HEK293 (cell line): ENCODE measurements at regions not wholly inside any gene's neighbourhood (a gene's known extent, or its start where the extent isn't known, plus 50 kb on each side); places are given as distances from the start of the nearest gene placed in this dataset.

Experiments
- CTCF ChIA-PET: fragments of 350-600 bp; formaldehyde crosslinking; extraction: SDS; loops from one replicate; lab custom pipeline; 2021; ENCODE audit warnings: antibody characterized with exemption; lab: Yijun Ruan, JAX
- POLR2A ChIA-PET: fragments of 300-600 bp; formaldehyde crosslinking; extraction: SDS; loops from one replicate; lab custom pipeline; 2020; ENCODE audit warnings: antibody characterized with exemption, inconsistent platforms; lab: Yijun Ruan, JAX
- H3K27ac ChIP-seq: fragments of 200-500 bp; sonication (Bioruptor generic); 2 replicates; pipeline ENCODE4 v1.5.1; 2014; ENCODE audit warnings: low read depth, low read length, control low read depth, inconsistent platforms; ENCODE audit errors: extremely low read depth
- H3K36me3 ChIP-seq, 2 experiments: fragments of 200-500 bp in 1 of 2; sonication (Bioruptor generic) in 1 of 2; 1 replicate in 1 of 2; 2 replicates in 1 of 2; pipeline ENCODE4 v1.5.1; 2014 to 2017; ENCODE audit warnings: inconsistent platforms in 2 of 2, low read length in 2 of 2; ENCODE audit not compliant: control insufficient read depth in 2 of 2, insufficient read depth in 1 of 2
- H3K4me1 ChIP-seq: fragments of 200-500 bp; sonication (Bioruptor generic); 2 replicates; pipeline ENCODE4 v1.5.1; 2014; ENCODE audit warnings: mild to moderate bottlenecking, low read length, inconsistent platforms; ENCODE audit not compliant: control insufficient read depth, insufficient read depth
- H3K4me3 ChIP-seq: 2 replicates; pipeline ENCODE4 v1.5.1; 2011; ENCODE audit warnings: low read depth, mild to moderate bottlenecking, control low read depth, low read length, moderate library complexity
- H3K9me3 ChIP-seq: fragments of 200-500 bp; sonication (Bioruptor generic); 2 replicates; pipeline ENCODE4 v1.5.1; 2014; ENCODE audit warnings: low read depth, low read length, inconsistent platforms; ENCODE audit not compliant: control insufficient read depth, insufficient read depth
- FEZF1 ChIP-seq: fragments of 450-650 bp; formaldehyde crosslinking; IDR thresholded peaks from 2 replicates; pipeline ENCODE4 v1.5.1; 2016; ENCODE audit warnings: missing biosample characterization, missing genetic modification characterization
- HOXD13 ChIP-seq: sonication (generic); formaldehyde crosslinking; IDR thresholded peaks from 2 replicates; pipeline ENCODE4 v1.8.0; 2022; ENCODE audit warnings: missing genetic modification reagents, borderline replicate concordance
- MYNN ChIP-seq: fragments of 450-650 bp; formaldehyde crosslinking; IDR thresholded peaks from 2 replicates; pipeline ENCODE4 v1.5.1; 2016; ENCODE audit warnings: missing biosample characterization, missing genetic modification characterization, borderline replicate concordance
- SP7 ChIP-seq: fragments of 450-650 bp; formaldehyde crosslinking; IDR thresholded peaks from 2 replicates; pipeline ENCODE4 v1.5.1; 2016; ENCODE audit warnings: missing biosample characterization, missing genetic modification characterization
- YY1 ChIP-seq: fragments of 450-650 bp; formaldehyde crosslinking; IDR thresholded peaks from 2 replicates; pipeline ENCODE4 v1.5.1; 2018; ENCODE audit warnings: missing biosample characterization, missing genetic modification characterization
- ZBTB20 ChIP-seq: fragments of 450-650 bp; formaldehyde crosslinking; IDR thresholded peaks from 2 replicates; pipeline ENCODE4 v1.5.1; 2016; ENCODE audit warnings: missing biosample characterization, missing genetic modification characterization
- ZBTB48 ChIP-seq: fragments of 450-650 bp; formaldehyde crosslinking; IDR thresholded peaks from 2 replicates; pipeline ENCODE4 v1.5.1; 2016; ENCODE audit warnings: missing biosample characterization, missing genetic modification characterization
- ZNF133 ChIP-seq: fragments of 450-650 bp; formaldehyde crosslinking; IDR thresholded peaks from 2 replicates; pipeline ENCODE4 v1.5.1; 2016; ENCODE audit warnings: missing biosample characterization, missing genetic modification characterization
- ZNF157 ChIP-seq: fragments of 450-650 bp; formaldehyde crosslinking; IDR thresholded peaks from 2 replicates; pipeline ENCODE4 v1.5.1; 2016; ENCODE audit warnings: missing biosample characterization, missing genetic modification characterization
- ZNF214 ChIP-seq: fragments of 450-650 bp; formaldehyde crosslinking; IDR thresholded peaks from 2 replicates; pipeline ENCODE4 v1.5.1; 2017; ENCODE audit warnings: missing biosample characterization, mild to moderate bottlenecking, missing genetic modification characterization, borderline replicate concordance
- ZNF221 ChIP-seq: fragments of 450-650 bp; formaldehyde crosslinking; IDR thresholded peaks from 2 replicates; pipeline ENCODE4 v1.5.1; 2017; ENCODE audit warnings: missing biosample characterization, missing genetic modification characterization, borderline replicate concordance
- ZNF23 ChIP-seq: fragments of 450-650 bp; formaldehyde crosslinking; IDR thresholded peaks from 2 replicates; pipeline ENCODE4 v1.5.1; 2016; ENCODE audit warnings: missing biosample characterization, missing genetic modification characterization, borderline replicate concordance
- ZNF366 ChIP-seq: fragments of 450-650 bp; formaldehyde crosslinking; conservative IDR thresholded peaks from 2 replicates; pipeline ENCODE4 v1.5.1; 2016; ENCODE audit warnings: missing biosample characterization, missing genetic modification characterization
- ZNF433 ChIP-seq: fragments of 450-650 bp; formaldehyde crosslinking; IDR thresholded peaks from 2 replicates; pipeline ENCODE4 v1.5.1; 2016; ENCODE audit warnings: missing biosample characterization, missing genetic modification characterization, low read depth
- ZNF473 ChIP-seq: fragments of 450-650 bp; formaldehyde crosslinking; IDR thresholded peaks from 2 replicates; pipeline ENCODE4 v1.5.1; 2017; ENCODE audit warnings: missing biosample characterization, missing genetic modification characterization
- ZNF544 ChIP-seq: fragments of 450-650 bp; formaldehyde crosslinking; IDR thresholded peaks from 2 replicates; pipeline ENCODE4 v1.5.0; 2017; ENCODE audit warnings: missing biosample characterization, missing genetic modification characterization
- ZNF561 ChIP-seq: fragments of 450-650 bp; IDR thresholded peaks from 2 replicates; pipeline ENCODE4 v1.5.1; 2018; ENCODE audit warnings: missing biosample characterization, missing genetic modification characterization, borderline replicate concordance
- ZNF654 ChIP-seq: fragments of 450-650 bp; formaldehyde crosslinking; IDR thresholded peaks from 2 replicates; pipeline ENCODE4 v1.5.1; 2016; ENCODE audit warnings: low read depth, missing biosample characterization, missing genetic modification characterization
- ZNF76 ChIP-seq: fragments of 450-650 bp; formaldehyde crosslinking; IDR thresholded peaks from 2 replicates; pipeline ENCODE4; 2016; ENCODE audit warnings: low read depth, missing biosample characterization, missing genetic modification characterization, borderline replicate concordance
- ZNF843 ChIP-seq: fragments of 450-650 bp; formaldehyde crosslinking; IDR thresholded peaks from 2 replicates; pipeline ENCODE4 v1.5.1; 2016; ENCODE audit warnings: missing biosample characterization, missing genetic modification characterization
- ZSCAN23 ChIP-seq: fragments of 450-650 bp; formaldehyde crosslinking; IDR thresholded peaks from 2 replicates; pipeline ENCODE4 v1.5.1; 2016; ENCODE audit warnings: missing biosample characterization, missing genetic modification characterization
- TF ChIP-seq, protein P1 (sequence below): fragments of 450-650 bp; formaldehyde crosslinking; IDR thresholded peaks from 2 replicates; pipeline ENCODE4 v1.5.1; 2016; ENCODE audit warnings: missing biosample characterization, missing genetic modification characterization
- TF ChIP-seq, protein P2 (sequence below): fragments of 450-650 bp; formaldehyde crosslinking; IDR thresholded peaks from 2 replicates; pipeline ENCODE4 v1.5.1; 2016; ENCODE audit warnings: missing biosample characterization, missing genetic modification characterization
- TF ChIP-seq, protein P3 (sequence below): fragments of 450-650 bp; formaldehyde crosslinking; IDR thresholded peaks from 2 replicates; pipeline ENCODE4 v1.5.1; 2017; ENCODE audit warnings: missing biosample characterization, missing genetic modification characterization

DNA sequence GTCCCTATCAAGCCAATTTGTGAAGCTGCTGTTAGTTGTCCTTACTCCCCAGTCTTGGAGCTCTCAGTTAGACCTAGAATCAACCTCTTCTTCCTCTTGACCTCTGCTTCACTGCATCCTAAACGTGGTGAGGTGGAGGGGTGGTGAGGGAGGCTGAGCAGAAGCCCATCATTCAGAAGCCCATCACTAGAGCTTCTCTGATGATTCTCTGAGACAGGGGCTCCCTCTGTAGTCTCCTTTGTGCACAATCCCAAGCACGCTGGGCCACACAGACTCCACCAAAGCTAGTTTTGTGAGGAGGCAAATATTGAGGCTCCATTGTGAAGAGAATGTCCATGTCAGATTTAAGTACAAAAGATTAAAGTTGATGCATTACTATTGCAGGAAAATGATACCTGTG is 163.8 kb upstream of the PRSS1 start:
- no peak for TF ChIP-seq ZBTB20
- TF ChIP-seq, protein P1, sequence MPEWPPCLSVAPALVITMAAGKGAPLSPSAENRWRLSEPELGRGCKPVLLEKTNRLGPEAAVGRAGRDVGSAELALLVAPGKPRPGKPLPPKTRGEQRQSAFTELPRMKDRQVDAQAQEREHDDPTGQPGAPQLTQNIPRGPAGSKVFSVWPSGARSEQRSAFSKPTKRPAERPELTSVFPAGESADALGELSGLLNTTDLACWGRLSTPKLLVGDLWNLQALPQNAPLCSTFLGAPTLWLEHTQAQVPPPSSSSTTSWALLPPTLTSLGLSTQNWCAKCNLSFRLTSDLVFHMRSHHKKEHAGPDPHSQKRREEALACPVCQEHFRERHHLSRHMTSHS (tag by site-specific recombination), result no peak
- TF ChIP-seq FEZF1 (tag by site-specific recombination), result no peak
- no peak for TF ChIP-seq ZNF654
- no peak for TF ChIP-seq ZNF561
- TF ChIP-seq ZNF23, result no peak
- TF ChIP-seq ZNF544 (tag by site-specific recombination), result no peak
- POLR2A ChIA-PET, result no interaction called here
- H3K36me3 ChIP-seq, result no peaks in the 10 kb centered on the region
- H3K9me3 ChIP-seq, result no peaks in the 10 kb centered on the region
- CTCF ChIA-PET, result interaction anchor here (0.6 to 3.8 kb wide), 8 partner anchors 12 to 816 kb away, joined by 3 to 29 read pairs (median 4); no protein-coding TSS in a partner anchor
- no peak overlapping the region for H3K27ac ChIP-seq
- H3K4me1 ChIP-seq, result no peaks in the 10 kb centered on the region
- H3K4me3 ChIP-seq, result no peak overlapping the region

DNA sequence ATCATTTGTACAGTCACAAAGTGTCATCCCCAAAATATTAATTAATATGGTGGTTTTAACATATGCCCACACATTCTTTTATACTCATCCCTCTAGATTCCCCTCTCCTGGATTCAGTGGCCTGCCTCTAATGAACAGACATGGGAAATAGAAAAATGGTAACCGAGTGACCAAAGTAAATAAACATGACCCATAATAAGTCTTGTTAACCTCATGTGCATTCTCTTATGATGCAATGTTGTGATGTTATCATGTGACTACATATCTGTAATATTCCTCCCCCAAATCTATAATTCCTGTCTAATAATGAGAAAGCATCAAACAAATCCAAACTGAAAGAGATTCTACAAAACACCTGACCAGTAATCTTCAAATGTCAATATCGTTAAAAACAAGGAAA is 164.5 kb upstream of the PRSS1 start:
- no peaks in the 10 kb centered on the region for H3K36me3 ChIP-seq
- H3K27ac ChIP-seq, result no peak overlapping the region
- CTCF ChIA-PET, result interaction anchor here (0.5 to 3.8 kb wide), 8 partner anchors 26 to 325 kb away, joined by 3 to 29 read pairs (median 4); no protein-coding TSS in a partner anchor
- TF ChIP-seq, protein P2, sequence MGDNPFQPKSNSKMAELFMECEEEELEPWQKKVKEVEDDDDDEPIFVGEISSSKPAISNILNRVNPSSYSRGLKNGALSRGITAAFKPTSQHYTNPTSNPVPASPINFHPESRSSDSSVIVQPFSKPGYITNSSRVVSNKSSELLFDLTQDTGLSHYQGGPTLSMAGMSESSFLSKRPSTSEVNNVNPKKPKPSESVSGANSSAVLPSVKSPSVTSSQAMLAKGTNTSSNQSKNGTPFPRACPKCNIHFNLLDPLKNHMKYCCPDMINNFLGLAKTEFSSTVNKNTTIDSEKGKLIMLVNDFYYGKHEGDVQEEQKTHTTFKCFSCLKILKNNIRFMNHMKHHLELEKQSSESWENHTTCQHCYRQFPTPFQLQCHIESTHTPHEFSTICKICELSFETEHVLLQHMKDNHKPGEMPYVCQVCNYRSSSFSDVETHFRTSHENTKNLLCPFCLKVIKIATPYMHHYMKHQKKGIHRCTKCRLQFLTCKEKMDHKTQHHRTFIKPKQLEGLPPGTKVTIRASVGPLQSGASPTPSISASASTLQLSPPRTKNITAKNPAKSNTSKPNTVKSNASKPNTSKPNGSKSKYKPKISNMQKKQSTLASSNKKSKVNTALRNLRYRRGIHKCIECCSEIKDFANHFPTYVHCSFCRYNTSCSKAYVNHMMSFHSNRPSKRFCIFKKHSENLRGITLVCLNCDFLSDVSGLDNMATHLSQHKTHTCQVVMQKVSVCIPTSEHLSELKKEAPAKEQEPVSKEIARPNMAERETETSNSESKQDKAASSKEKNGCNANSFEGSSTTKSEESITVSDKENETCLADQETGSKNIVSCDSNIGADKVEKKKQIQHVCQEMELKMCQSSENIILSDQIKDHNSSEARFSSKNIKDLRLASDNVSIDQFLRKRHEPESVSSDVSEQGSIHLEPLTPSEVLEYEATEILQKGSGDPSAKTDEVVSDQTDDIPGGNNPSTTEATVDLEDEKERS, result no peak
- TF ChIP-seq YY1 (tag by site-specific recombination) (no peak), ZSCAN23 (tag by site-specific recombination) (no peak)
- H3K9me3 ChIP-seq, result no peaks in the 10 kb centered on the region
- no peaks in the 10 kb centered on the region for H3K4me1 ChIP-seq
- POLR2A ChIA-PET, result no interaction called here
- H3K4me3 ChIP-seq, result no peak overlapping the region

DNA sequence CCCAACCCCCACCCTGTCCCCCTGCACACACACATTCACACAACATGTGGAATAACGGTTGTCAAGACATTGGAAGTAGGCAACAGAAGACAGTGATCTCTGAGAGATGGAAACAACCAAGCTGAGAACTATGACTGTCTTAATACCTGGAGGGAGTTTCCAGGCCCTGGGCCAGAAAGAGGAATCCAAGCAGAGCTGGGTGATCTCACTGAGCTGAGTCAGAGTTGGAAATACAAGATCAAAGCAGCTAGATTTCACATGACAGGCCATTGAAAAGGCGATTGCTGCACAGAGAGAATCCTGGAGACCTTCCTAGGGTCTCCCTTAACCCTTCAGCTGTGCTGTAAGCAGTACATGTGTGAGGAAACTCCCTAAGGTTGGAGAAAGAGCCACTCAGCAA is 165.8 kb upstream of the PRSS1 start:
- CTCF ChIA-PET, result interaction anchor here (0.7 to 3.8 kb wide), 6 partner anchors 25 to 87 kb away, joined by 3 to 29 read pairs (median 5); no protein-coding TSS in a partner anchor
- H3K9me3 ChIP-seq, result no peaks in the 10 kb centered on the region
- POLR2A ChIA-PET, result no interaction called here
- no peak overlapping the region for H3K27ac ChIP-seq
- no peaks in the 10 kb centered on the region for H3K36me3 ChIP-seq
- H3K4me1 ChIP-seq, result no peaks in the 10 kb centered on the region
- H3K4me3 ChIP-seq, result no peak overlapping the region
- no peak for TF ChIP-seq ZNF133 (tag by site-specific recombination)
- TF ChIP-seq, protein P2, result no peak
- no peak for TF ChIP-seq ZNF221 (tag by site-specific recombination)
- no peak for TF ChIP-seq MYNN
- TF ChIP-seq ZNF433 (tag by site-specific recombination), result no peak
- 0 out of 2 replicates have a peak, but pooled peaks have one; percentile 16 for TF ChIP-seq ZNF366
- no peak for TF ChIP-seq HOXD13
- TF ChIP-seq ZNF843, result no peak
- no peak for TF ChIP-seq ZNF76 (tag by site-specific recombination)
- TF ChIP-seq ZNF473 (tag by site-specific recombination), result no peak
- TF ChIP-seq ZNF157 (tag by site-specific recombination), result no peak
- peak; percentile 37; the same call in 1 of the 2 replicates for TF ChIP-seq ZBTB48 (tag by site-specific recombination)
- no peak for TF ChIP-seq ZNF214 (tag by site-specific recombination)
- no peak for TF ChIP-seq SP7
- TF ChIP-seq, protein P3, sequence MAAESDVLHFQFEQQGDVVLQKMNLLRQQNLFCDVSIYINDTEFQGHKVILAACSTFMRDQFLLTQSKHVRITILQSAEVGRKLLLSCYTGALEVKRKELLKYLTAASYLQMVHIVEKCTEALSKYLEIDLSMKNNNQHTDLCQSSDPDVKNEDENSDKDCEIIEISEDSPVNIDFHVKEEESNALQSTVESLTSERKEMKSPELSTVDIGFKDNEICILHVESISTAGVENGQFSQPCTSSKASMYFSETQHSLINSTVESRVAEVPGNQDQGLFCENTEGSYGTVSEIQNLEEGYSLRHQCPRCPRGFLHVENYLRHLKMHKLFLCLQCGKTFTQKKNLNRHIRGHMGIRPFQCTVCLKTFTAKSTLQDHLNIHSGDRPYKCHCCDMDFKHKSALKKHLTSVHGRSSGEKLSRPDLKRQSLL, result no peak
